ENCODE measurements at regions not wholly inside any gene's neighbourhood (a gene's known extent, or its start where the extent isn't known, plus 50 kb on each side); places are given as distances from the start of the nearest gene placed in this dataset.

DNA sequence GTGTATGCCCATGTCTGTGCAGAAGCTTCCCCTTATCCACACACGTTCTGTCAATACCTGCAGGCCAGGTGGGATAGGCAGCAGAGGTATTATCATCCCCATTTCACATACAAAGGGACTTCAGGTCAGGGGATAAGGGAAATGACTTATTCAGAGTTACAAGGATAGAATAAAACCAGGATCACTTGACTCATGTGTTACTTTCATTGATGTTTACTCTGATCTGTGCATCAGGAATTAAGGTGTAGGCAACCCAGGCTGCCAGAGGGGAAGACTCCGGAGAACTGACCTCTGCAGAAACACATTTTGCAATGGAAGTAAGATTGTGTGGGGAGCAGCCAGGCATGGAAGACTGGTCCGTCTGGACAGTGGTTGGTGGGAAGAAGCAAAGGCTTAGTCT is 74.2 kb upstream of the FSTL4 start:
- H3K27ac ChIP-seq = no peak overlapping the region
- no peak overlapping the region for H3K4me3 ChIP-seq

DNA sequence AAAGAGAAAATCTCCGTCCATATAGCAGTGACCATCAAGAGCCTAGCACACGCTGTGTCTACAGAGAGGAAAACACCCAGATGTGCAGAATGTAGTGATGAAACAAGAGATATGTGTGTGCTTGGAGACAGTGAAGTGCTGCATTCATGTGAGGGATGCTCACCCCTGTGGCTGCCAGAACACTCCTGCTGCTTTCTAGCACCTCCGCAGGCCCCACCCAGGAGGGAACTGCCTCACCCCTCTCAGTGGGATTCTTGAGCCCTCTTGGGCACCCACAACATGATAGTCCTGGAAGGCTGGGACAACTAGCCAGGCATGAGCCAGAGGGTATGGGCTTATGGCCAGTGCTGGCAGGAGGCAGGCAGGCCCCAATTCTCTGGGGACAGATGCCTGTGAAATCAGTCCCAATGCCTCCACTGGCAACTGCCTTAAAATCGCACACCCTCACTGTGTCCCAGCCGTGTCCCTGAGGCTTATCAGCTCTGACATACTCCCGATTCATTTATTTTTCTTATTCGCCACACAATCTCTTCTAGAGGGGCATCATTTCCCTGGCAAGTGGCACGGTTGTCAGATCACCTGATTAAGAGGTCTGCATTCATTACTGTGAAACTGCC is 73.2 kb upstream of the FSTL4 start:
- Histone ChIP-seq H3K27ac (no peak overlapping the region), H3K4me3 (no peak overlapping the region)

DNA sequence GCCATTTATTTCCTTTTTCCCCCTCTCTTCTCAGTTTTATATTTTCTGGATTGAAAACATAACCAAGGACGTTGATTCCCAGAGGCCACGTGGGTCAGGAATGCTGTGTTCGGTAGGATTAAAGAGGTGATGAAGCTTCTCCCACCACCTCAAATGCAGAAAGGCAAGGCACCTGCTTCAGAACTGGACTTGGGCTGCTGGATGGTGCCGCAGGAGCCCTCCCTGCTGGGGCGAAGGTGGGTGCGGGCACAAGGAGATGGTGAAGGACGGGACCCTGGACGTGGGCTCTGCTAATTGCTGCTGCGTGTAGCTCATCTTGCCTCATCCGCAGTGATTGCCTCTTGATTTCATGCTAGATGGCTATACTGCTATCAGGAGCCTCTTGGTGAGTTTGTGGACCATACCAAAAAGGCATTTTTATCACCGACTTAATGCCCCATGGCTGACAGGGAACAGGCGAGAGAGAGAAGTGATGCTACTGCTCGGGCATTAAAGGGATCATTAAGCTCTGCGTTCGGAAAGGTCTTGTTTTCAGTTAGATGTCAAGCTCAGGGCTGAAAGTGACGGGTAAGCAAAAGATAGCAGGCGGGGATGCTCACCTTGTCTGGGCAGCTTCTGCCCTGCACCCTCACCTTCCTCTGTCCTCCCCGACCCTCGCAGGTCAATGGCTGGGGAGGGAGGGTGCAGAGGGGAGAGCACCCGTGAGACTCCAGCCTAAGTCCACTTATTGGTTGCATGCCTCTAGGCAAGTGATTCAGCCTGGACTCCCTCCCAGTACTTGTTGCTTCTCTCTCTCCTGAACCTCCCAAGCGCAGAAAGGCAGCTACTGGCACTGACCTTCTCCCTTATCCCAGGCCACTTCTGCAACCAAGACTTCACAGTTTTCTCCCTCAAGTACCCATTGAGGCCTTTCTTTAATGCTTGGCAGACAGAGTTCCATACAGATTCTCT is 71.6 kb upstream of the FSTL4 start:
- H3K27ac ChIP-seq = no peak overlapping the region
- H3K4me3 ChIP-seq = no peak overlapping the region

DNA sequence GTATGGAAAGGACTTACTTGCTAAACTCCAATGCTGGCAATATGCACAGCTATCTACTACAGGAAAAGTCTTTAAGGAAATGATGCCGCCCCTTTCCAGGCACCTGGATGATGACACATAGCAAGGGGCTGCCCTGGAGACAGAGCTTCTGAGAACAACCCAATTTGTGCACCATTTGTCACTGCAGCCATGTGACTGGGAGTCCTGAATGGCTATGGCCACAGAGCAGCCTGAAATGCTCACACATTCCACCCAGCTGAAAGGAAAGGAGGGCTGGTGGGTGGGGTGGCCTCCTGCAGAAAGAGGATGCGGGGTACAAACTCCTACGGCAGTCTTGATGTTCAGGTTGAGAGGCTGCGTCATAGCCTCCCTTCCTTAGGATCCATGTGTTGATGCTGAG is 70.1 kb upstream of the FSTL4 start:
- Histone ChIP-seq H3K4me3 (no peak overlapping the region), H3K27ac (no peak overlapping the region)

DNA sequence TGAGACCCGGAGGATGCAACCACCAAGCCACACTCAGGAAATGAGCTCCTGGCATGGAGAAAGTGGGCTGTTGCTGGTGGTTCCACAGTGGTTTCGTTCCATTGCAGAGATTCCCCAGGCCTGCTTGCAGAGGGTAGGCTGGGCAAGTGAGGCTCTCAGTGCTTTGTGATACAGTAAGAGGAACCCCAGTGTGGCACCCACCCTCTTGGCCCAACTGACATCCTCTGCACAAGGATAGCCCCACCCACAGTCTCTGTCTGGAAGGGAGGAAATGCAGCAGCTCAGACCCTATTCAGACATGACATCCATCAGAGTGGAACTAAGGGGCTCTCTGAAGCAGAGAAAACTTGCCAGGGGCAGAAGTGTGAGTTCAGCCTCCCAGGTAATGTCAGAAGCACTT is 69.6 kb upstream of the FSTL4 start:
- H3K4me3 ChIP-seq = no peak overlapping the region
- H3K27ac ChIP-seq = no peak overlapping the region

DNA sequence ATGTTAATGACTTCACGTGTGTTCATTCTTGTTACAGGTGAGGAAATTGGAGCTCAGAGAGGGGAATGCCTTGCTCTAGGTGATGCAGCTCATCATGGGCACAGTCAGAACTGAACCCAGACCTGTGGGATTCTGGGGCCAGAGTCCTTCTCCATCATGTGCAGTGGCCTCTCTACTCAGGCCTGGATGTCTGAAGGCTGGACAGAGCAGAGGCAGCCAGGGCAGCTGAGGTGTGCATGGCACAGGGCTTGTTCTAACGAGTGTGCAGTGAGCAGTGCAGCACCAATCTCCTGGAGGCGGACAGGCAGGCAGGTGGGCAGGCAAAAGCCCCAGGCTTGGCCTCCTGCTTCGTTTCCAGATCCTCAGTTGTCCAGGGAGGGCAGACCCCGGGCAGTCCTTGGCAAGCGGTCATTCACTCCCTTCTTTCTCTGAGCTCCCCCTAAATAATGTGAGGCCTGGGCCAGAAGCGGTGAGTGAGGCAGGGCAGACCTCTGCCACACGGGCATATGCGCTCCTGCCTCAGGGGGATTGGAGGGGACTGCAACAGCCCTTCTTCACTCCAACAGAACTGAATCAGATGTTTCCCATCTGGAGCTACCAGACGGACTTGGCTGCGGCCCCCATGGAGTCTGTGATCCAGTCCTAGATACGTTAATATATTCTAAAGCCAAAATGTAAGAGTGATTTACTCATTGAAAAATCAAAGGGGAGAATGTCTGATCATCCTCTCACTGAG is 68.7 kb upstream of the FSTL4 start:
- Histone ChIP-seq H3K4me3 (no peak overlapping the region), H3K27ac (no peak overlapping the region)

DNA sequence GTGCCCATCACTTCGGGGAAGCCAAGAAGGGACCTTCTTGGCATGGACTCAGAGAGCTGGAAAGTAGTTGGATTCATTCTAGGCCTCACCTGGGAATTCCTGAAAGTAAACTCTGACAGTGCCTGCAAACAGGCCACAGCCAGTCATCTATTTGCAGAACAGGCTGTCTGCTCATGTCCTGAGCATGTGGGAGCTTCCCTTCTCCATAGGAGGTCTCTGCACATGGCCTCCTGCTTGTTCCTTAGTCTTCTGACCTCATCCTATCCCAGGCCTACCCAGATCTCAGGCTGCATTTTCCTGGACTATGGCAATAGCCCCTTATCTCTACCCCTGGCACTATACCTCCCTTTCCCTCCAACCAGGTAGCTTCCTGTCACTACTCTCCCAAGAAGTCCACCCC is 67.2 kb upstream of the FSTL4 start:
- H3K4me3 ChIP-seq = no peak overlapping the region
- no peak overlapping the region for H3K27ac ChIP-seq

DNA sequence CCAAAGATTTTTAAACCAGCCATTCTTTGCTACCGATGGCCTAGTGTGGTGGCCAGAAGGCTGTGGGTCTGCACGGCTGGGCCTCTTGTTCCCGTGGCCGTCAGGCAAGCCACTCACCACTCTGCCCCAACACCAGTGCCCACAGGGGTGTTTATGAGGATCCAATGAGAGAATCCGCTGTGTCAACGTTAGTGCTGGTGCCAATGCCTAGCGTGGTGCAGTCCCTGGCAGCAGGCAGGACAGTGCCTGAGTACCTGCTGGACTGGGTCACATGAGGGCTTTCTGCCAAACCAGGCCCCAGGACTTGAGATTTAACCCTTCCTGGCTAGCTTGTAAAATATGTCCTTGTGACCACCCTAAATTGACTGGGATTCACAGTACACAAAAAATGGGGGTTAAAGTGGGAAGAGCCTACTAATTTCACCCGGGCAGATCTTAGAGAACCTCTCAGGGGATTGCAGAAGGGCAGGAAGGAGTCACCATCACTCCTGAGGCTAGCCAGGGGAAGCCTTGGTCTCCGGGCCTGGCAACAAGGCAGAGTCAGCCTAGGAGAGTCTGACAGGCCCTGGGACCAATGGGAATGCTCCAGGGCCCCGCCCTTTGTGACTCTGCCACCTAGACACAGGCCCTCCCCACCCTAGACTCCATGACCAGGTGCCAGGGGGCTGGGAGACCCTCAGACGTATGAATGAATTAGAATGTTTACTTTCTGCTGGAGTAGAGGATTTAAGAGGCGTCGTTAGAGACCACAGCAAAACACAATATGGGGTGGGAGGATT is 63.2 kb upstream of the FSTL4 start:
- no peak overlapping the region for H3K27ac ChIP-seq
- H3K4me3 ChIP-seq = no peak overlapping the region

DNA sequence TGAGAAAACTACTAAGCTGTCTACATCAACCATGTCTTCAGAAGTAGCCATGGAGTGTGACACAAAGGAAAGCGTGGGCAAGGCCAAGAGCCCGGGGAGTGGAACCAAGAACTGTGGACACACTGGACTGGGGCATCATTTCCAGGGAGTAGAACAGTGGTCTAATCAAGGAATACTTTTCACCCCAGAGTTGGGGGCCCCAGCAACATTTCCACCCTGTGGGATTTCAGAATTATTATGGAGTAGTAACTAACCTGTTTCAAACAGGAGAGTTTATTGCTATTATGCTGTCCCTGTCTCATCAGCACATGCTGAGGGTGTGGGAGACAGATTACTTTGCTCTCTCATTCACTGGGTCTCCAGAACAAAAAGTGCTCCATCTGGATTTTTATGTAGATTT is 58.0 kb upstream of the FSTL4 start:
- H3K4me3 ChIP-seq = no peak overlapping the region
- H3K27ac ChIP-seq = no peak overlapping the region

DNA sequence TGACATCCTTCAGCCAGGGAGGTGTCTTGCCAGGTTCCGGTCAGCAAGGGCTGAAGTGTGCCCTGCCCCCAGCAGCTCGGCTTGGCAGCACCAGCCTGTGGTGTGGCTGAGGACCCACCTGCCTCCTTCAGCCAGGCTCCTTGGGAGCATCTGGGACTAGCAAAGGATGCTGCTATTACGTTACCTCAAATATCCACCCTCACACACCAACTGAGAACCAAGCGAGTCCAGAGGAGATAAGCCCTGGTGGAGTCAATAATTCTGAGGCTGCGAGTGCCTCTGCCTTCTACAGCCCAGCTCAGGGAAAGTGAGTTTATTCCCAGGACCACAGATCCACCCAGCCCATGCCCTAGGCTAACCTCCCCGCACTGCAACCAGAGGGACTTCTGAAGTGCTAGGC is 57.1 kb upstream of the FSTL4 start:
- Histone ChIP-seq H3K4me3 (no peak overlapping the region), H3K27ac (no peak overlapping the region)

DNA sequence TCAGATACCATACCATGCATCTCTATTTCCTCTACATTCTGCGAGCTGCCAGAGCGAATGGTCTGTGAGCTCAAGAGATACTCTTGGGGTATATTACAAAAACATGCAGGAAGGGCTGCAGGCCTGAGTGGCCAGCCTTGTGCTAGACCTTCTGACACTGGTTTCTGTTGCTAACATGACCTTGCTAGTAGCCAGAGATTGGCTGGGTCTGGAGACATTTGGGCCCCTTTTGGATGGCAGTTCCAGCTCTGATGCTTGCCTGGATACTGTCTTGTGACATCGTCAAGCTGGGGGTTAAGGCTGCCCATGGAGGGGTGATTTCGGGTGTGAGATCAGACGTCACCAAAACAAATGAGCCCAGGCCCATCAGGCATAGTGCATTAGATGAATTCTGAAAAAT is 56.1 kb upstream of the FSTL4 start:
- H3K27ac ChIP-seq = no peak overlapping the region
- H3K4me3 ChIP-seq = no peak overlapping the region

DNA sequence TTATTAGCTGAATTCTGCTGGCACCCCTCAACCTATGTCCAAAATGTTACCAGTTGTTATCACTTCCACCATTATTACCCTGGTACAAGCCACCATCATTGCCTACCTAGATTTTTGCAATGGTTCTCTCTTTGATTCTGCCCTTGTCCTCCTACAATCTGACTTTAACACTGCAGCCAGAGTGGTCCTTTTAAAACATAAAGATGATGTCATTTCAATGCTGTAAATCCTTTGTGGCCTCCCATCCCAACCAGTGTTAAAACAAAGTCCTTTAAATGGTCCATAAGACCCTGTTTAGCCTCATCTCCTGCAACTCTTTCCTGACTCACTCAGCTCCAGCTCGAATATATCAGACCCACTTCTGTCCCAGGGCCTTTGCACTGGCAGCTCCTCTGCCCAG is 54.9 kb upstream of the FSTL4 start:
- H3K4me3 ChIP-seq = no peak overlapping the region

DNA sequence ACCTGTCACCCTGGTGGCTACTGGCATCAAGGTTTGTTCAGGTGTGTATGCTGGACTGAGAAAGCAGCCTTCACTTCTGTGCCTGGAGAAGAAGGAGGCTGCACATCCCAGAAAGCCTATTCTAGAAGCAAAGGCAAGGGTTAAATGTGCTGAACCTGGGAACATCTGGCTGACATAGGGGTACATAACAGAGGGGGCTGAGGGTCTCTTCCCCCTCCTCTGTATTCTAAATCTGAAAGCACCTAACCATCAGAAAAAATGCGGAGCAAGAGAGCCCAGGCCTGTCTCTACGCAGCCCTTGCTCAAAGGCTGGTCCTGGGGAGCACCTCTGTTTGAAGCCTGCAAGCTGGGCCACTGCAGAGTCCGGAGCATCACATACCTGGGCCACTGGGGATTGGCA is 53.2 kb upstream of the FSTL4 start:
- Histone ChIP-seq H3K27ac (no peak overlapping the region), H3K4me3 (no peak overlapping the region)

More for the DNA sequence above, 54.9 kb upstream of the FSTL4 start:
- H3K27ac ChIP-seq = no peak overlapping the region

DNA sequence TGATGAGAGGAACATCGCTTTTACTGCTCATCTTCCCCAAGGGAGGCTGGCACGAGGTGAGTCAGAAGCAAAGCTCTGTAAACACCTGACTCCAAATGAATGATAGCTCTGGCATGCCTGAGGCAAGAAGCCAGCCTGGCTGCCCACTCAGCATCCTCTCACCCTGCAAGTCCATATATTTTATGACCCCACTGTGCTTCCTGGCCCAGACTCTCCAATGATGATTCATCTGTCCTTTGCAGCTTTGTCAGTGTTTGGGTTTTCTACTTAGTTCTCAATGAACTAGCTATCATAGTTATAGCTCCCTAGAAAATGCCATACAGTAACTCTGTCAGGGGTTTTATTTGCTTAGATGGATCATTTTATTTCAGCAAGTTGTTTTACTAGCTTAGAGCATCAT is 52.1 kb upstream of the FSTL4 start:
- H3K27ac ChIP-seq = no peak overlapping the region

DNA sequence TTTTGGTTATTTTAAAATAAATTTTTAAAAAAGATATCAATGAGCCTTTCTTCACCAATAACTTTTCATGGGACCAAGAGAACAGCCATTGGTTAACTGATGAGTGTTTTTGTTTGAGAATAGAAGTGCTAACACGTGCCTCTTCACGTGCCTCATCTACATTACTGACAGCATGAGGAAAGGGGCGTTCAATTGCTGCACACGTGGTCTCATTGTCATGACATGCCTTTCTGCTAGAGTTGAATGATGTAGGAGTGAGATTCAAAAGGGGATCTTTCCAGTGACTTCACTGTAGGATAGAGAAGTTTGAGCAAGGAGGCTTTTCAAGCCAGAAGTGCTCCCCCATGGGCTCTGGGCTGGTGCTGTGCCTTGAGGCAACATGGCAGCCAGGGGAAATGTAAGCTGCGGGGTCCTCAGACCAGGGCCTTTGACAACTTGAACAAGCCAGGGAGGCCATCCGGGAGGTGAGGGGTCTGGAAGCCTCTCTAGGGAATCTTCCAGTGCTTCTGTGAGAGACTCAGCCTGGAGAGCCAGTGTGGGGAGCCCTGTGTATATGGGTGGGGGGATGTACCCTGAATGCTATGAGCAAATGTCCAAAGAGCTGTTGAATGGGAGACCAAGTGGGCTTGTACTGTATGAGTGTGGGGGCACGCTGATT is 51.2 kb upstream of the FSTL4 start:
- Histone ChIP-seq H3K27ac (no peak overlapping the region), H3K4me3 (no peak overlapping the region)

More for the DNA sequence above, 52.1 kb upstream of the FSTL4 start:
- no peak overlapping the region for H3K4me3 ChIP-seq

DNA sequence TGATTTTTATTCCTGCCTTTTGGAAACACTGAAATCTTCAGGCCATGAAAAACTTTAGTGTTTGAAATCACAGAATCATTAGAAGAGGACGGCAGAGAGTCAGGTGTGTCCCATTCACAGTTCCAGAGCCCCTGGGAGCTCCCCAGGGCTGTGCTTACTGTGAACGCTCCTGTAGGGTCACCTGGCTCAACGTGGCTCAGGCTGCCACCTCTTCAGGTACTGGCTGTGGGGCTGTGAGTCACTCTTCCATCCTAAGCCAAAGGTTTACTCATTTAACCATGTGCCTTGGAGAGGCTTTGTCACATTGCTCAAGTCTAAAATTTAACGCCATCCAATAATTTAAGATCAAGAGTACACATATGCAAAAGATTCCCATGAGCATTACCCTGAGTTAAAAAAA is 50.2 kb upstream of the FSTL4 start:
- H3K4me3 ChIP-seq = no peak overlapping the region

More for the DNA sequence above, 50.2 kb upstream of the FSTL4 start:
- no peak overlapping the region for H3K27ac ChIP-seq
